ENCODE measurements at regions not wholly inside any gene's neighbourhood (a gene's known extent, or its start where the extent isn't known, plus 50 kb on each side); places are given as distances from the start of the nearest gene placed in this dataset.

GRCh38 chr6:113281014-113281413, 576.1 kb upstream of the MARCKS start:
- TF ChIP-seq POLR2A (IDR thresholded peaks at IDR 0.05; ENCODE audit: low read length) (no peak), GATA1 (IDR thresholded peaks at IDR 0.05; ENCODE audit: low read depth, low read length) (no peak)
